Lower leg skin (tissue), 3 donors: ENCODE measurements at regions not wholly inside any gene's neighbourhood (a gene's known extent, or its start where the extent isn't known, plus 50 kb on each side); places are given as distances from the start of the nearest gene placed in this dataset.

Source experiments
- CTCF ChIP-seq, 3 donors: fragments of 450-650 bp; IDR thresholded peaks; one replicate each; pipeline ENCODE4 v1.5.1; 2016; ENCODE audit warnings: antibody characterized with exemption in 3 of 3, mild to moderate bottlenecking in 3 of 3, moderate library complexity in 2 of 3
- POLR2A ChIP-seq, 2 donors: fragments of 450-650 bp; IDR thresholded peaks; one replicate each; pipeline ENCODE4 v1.6.1; 2016 to 2017; ENCODE audit warnings: antibody characterized with exemption in 2 of 2, mild to moderate bottlenecking in 1 of 2, moderate library complexity in 1 of 2

DNA sequence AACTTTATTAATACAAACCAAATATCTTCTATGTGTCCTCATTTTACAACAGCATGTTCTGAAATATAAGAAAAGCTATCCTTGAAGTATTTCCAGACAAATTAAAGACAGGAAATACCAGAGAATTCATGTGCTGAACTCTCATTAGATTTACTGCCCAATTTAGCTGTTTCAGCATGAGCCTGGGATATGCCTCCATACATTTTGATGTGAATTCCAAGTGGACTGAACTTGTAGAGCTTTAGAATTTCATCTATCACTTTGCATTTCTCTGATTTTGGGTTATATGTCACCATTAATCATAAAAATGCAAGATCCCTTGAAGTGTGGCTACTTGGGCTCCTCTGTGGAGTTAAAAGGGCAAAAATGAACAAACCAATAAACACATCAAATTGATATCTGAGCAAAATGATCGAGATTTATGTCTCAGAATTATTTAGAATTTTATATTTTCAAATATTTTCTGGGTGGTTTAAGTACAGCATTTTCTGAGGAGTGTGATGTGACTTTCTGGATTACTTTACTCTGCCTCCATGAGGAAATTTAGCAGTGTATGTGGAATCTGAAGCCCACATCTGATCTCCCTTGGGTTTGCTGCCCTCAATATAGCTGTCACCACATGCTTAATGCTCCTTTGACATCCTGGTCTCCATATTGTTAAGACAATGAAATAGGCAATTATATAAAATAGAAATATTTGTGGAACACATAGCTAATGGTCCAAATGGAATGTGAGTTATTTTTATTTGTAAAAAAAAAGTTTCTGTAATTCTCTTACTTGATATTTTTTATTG is 206.6 kb upstream of the RBMS1 start:
- TF ChIP-seq CTCF (IDR thresholded peaks at IDR 0.05) (no peak), POLR2A (IDR thresholded peaks at IDR 0.05) (no peak)
